ENCODE measurements at regions not wholly inside any gene's neighbourhood (a gene's known extent, or its start where the extent isn't known, plus 50 kb on each side); places are given as distances from the start of the nearest gene placed in this dataset.

DNA sequence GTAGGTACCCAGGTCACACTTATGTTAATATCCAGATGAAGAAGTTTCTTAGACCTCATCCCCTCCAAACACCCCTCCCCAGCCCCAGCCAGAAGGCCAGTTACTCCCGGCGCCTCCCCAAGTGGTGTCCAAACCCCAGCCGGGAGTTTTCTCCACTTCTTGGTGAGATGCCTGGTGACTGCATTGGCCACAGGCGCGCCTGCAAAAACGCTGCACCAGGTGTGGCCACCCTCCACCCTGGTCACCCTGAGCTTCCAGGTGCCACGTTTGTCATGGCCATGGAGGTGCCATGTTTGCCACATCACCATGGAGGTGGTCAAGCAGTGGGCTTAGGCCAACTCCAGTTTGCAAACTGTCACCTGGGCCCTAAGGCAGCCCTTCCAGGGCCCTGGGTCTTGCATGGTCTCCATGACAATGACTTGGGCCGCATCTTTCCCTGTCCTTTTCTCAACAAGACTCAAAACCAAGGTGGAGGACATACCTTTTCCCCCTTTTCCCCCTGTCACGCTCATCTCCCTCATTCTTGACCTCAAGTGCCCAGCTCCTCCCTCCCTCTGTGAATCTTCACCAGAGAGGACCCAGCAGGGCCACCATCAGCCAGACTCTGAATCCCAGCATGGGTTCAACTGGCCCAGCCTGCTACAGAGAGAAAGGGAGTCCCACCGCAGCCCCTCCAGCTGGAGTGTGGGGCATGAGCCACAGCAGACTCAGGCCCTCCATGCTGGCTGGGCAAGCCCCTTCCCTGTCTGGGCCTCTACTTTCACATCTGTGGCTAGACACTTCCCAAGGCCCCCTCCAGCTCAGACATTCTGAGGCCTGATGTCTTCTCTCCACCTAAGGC, 125.9 kb upstream of the ZBTB40 start:
- no peaks in the 10 kb centered on the region for H3K4me1 ChIP-seq (ENCODE audit: control insufficient read depth in 1 of 2, low read depth in 2 of 2)
- no peak for DNase-seq (ENCODE audit: low spot score)
- H3K4me3 ChIP-seq: no peak overlapping the region
- no peaks in the 10 kb centered on the region for H3K36me3 ChIP-seq
- TF ChIP-seq, protein P1, sequence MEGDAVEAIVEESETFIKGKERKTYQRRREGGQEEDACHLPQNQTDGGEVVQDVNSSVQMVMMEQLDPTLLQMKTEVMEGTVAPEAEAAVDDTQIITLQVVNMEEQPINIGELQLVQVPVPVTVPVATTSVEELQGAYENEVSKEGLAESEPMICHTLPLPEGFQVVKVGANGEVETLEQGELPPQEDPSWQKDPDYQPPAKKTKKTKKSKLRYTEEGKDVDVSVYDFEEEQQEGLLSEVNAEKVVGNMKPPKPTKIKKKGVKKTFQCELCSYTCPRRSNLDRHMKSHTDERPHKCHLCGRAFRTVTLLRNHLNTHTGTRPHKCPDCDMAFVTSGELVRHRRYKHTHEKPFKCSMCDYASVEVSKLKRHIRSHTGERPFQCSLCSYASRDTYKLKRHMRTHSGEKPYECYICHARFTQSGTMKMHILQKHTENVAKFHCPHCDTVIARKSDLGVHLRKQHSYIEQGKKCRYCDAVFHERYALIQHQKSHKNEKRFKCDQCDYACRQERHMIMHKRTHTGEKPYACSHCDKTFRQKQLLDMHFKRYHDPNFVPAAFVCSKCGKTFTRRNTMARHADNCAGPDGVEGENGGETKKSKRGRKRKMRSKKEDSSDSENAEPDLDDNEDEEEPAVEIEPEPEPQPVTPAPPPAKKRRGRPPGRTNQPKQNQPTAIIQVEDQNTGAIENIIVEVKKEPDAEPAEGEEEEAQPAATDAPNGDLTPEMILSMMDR (IDR thresholded peaks at IDR 0.05): no peak
- H3K27ac ChIP-seq: no peak overlapping the region
- H3K27me3 ChIP-seq (replicated peaks; ENCODE audit: insufficient read depth): no peaks in the 10 kb centered on the region
- H3K9me3 ChIP-seq: no peaks in the 10 kb centered on the region
- no peak for ATAC-seq (ENCODE audit: insufficient number of reproducible peaks, low FRiP score, low read depth)

DNA sequence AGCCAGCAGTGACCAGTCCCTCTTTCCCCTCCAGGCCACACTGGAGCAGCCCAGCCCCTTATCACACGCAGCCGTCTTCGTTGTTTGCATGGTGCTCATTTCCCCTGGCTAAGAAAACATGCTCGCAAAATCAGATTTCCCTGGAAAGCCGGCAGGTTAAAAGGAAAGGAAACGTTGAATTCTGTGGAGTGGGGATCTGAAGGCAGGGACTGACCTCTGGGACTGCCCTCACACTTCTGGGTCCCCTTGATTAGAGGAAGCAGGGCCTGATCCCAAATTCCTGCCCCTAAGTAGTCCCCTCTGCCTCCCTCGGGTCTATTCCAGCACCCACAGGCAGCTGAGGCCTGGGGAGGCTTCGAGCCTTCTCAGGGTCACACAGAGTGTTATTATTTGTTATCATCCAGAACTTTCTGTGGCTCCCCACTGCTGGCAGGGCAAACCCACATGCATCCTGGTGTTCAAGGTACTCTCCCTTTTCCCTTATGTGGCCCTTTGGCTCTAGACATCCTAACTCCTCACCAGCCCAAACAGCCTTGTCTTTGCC, 125.2 kb upstream of the ZBTB40 start:
- Histone ChIP-seq H3K36me3 (no peaks in the 10 kb centered on the region), H3K9me3 (no peaks in the 10 kb centered on the region), H3K4me1 (ENCODE audit: control insufficient read depth in 1 of 2, low read depth in 2 of 2) (no peaks in the 10 kb centered on the region), H3K27ac (no peak overlapping the region), H3K27me3 (replicated peaks; ENCODE audit: insufficient read depth) (no peaks in the 10 kb centered on the region), H3K4me3 (no peak overlapping the region)
- TF ChIP-seq, protein P1 (IDR thresholded peaks at IDR 0.05): no peak
- no peak for ATAC-seq (ENCODE audit: insufficient number of reproducible peaks, low FRiP score, low read depth)
- no peak for DNase-seq (ENCODE audit: low spot score)

DNA sequence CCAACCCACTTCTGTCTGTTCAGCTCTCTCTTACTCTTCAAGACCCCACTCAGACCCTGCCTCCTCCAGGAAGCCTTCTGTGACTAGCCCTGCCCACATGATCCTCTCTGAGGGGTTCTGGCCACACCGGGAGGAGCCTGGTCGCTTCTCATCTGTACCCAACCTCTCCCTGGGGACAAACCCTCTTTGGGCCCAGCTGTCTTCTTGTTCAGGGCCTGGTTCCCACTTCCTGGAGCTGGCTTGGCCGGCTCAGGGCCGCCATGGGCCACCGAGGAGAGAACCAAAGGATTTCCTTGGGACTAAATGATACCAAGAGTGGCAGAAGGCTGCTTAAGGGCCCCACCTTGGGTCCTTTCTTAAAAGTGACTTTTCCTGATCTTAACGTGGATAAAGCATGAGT, 124.7 kb upstream of the ZBTB40 start:
- Histone ChIP-seq H3K4me3 (no peak overlapping the region), H3K27ac (no peak overlapping the region), H3K27me3 (replicated peaks; ENCODE audit: insufficient read depth) (no peaks in the 10 kb centered on the region), H3K9me3 (no peaks in the 10 kb centered on the region), H3K4me1 (ENCODE audit: control insufficient read depth in 1 of 2, low read depth in 2 of 2) (no peaks in the 10 kb centered on the region), H3K36me3 (no peaks in the 10 kb centered on the region)
- no peak for ATAC-seq (ENCODE audit: insufficient number of reproducible peaks, low FRiP score, low read depth)
- TF ChIP-seq, protein P1 (IDR thresholded peaks at IDR 0.05): no peak
- no peak for DNase-seq (ENCODE audit: low spot score)

DNA sequence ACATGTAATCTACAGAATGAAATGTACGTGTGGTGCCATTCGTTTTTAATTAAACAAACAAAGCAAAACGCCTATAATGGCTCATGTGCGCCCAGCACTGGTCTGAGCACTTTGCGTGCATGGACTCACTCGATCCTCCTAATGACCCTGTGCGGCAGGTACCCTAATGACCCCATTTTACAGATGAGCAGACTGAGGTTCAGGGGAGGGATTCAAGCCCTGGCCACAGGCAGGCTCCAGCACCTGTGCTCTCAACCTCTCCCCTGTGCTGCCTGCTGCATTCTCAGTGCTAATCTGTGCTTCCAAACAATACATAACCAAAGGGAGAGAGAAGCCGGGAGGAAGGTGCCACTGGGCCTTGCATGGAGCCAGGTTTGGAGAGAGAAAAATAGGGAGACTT, 124.2 kb upstream of the ZBTB40 start:
- no peak for ATAC-seq (ENCODE audit: insufficient number of reproducible peaks, low FRiP score, low read depth)
- Histone ChIP-seq H3K4me3 (no peak overlapping the region), H3K4me1 (ENCODE audit: control insufficient read depth in 1 of 2, low read depth in 2 of 2) (no peaks in the 10 kb centered on the region), H3K27ac (no peak overlapping the region), H3K27me3 (replicated peaks; ENCODE audit: insufficient read depth) (no peaks in the 10 kb centered on the region), H3K36me3 (no peaks in the 10 kb centered on the region), H3K9me3 (no peaks in the 10 kb centered on the region)
- TF ChIP-seq, protein P1 (IDR thresholded peaks at IDR 0.05): no peak
- DNase-seq (ENCODE audit: low spot score): no peak

DNA sequence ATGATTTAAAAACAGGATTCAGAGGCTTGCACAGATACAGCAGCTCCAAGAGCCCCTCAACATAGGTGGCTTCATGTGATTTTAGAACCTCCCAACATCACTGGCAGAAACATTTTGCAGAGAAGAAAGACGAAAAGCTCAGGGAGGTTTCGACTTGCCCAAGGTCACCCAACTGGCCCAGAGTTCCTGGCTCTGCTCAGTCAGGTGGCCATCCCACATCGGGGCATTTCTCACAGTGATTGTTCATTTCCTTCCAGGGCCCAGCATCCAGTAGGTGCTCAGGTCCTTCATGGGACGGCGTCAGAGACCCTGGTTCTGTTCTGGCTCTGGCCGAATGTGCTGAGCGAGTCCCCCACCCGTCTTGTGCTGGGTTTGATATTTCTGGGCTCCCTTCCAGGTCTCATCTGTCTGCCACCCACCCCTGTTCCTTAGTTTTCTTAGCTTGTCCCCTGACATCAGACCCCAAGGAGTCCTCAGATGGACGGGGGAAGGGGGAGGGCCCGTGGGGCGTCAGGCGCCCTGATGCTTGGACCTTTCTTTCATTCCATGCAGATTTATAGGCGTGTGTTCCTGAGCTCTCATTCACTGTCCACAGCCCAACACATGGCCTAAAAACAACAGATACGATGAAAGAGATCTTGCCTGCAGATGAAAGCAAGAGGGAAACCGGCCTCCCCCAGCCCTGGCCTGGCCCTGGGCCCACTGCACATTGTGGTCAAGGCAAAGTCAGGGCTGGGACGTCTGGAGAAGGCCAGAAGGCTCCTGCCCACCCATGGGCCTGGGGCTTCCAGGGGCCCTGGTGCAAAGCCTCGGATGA, 123.1 kb upstream of the ZBTB40 start:
- H3K4me1 ChIP-seq (ENCODE audit: control insufficient read depth in 1 of 2, low read depth in 2 of 2): no peaks in the 10 kb centered on the region
- ATAC-seq (ENCODE audit: insufficient number of reproducible peaks, low FRiP score, low read depth) (no peak), DNase-seq (ENCODE audit: low spot score) (no peak)

More for the DNA sequence above, 123.1 kb upstream of the ZBTB40 start:
- Histone ChIP-seq H3K4me3 (no peak overlapping the region), H3K36me3 (no peaks in the 10 kb centered on the region), H3K9me3 (no peaks in the 10 kb centered on the region), H3K27ac (no peak overlapping the region), H3K27me3 (replicated peaks; ENCODE audit: insufficient read depth) (no peaks in the 10 kb centered on the region)
- TF ChIP-seq, protein P1 (IDR thresholded peaks at IDR 0.05): no peak

All from thoracic aorta (tissue), 2 donors.